ENCODE measurements at regions not wholly inside any gene's neighbourhood (a gene's known extent, or its start where the extent isn't known, plus 50 kb on each side); places are given as distances from the start of the nearest gene placed in this dataset.

DNA sequence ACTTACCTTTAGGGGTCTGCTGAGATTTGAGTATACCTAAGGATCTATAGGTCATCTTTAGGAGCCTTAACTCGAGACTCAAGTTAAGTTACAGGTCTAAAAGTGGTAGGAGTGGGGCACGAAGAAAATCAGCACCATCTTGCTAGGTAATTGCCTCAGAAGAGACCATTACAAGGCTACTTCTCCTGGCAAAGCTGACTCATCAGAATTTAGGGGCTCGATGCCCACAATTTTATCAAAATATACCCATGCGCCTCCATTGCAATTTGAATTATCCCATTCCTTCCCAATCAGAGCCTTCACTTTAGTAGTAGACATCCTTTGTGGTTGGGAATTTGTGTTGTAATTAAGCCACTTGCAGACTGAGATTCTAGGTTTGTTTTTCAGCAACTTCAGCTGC, 1994.3 kb downstream of the MRPL39 start:
- no peaks in the 10 kb centered on the region for H4K20me1 ChIP-seq (ENCODE audit: insufficient read depth, low read length, poor library complexity, severe bottlenecking)
- TF ChIP-seq, protein P1, sequence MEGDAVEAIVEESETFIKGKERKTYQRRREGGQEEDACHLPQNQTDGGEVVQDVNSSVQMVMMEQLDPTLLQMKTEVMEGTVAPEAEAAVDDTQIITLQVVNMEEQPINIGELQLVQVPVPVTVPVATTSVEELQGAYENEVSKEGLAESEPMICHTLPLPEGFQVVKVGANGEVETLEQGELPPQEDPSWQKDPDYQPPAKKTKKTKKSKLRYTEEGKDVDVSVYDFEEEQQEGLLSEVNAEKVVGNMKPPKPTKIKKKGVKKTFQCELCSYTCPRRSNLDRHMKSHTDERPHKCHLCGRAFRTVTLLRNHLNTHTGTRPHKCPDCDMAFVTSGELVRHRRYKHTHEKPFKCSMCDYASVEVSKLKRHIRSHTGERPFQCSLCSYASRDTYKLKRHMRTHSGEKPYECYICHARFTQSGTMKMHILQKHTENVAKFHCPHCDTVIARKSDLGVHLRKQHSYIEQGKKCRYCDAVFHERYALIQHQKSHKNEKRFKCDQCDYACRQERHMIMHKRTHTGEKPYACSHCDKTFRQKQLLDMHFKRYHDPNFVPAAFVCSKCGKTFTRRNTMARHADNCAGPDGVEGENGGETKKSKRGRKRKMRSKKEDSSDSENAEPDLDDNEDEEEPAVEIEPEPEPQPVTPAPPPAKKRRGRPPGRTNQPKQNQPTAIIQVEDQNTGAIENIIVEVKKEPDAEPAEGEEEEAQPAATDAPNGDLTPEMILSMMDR (conservative IDR thresholded peaks at IDR 0.05; ENCODE audit: low read length): no peak
- no peak for TF ChIP-seq EZH2phosphoT487 (IDR thresholded peaks at IDR 0.05; ENCODE audit: borderline replicate concordance)
- no peak overlapping the region for H3K9ac ChIP-seq (ENCODE audit: low read depth, low read length, poor library complexity, severe bottlenecking)
- no peak overlapping the region for H3K4me2 ChIP-seq (ENCODE audit: low read depth, low read length, poor library complexity, severe bottlenecking)
- no peaks in the 10 kb centered on the region for H3F3A ChIP-seq (ENCODE audit: low read depth)
- no peaks in the 10 kb centered on the region for H3K9me2 ChIP-seq (replicated peaks; ENCODE audit: low read depth, low read length)
- H3K9me3 ChIP-seq (ENCODE audit: insufficient read depth, low read depth, low read length): no peaks in the 10 kb centered on the region
- H2AFZ ChIP-seq (ENCODE audit: low read length): no peak overlapping the region
- no peaks in the 10 kb centered on the region for H3K27me3 ChIP-seq (ENCODE audit: insufficient read depth, low read length, poor library complexity, severe bottlenecking)
- no peaks in the 10 kb centered on the region for H3K36me3 ChIP-seq (ENCODE audit: insufficient read depth, low read length)
- H3K4me3 ChIP-seq (ENCODE audit: low read length, poor library complexity, severe bottlenecking): no peak overlapping the region
- H3K4me1 ChIP-seq (ENCODE audit: insufficient read depth, low read length, poor library complexity, severe bottlenecking): no peaks in the 10 kb centered on the region
- no peaks in the 10 kb centered on the region for H3K79me2 ChIP-seq (ENCODE audit: insufficient read depth, low read length)

DNA sequence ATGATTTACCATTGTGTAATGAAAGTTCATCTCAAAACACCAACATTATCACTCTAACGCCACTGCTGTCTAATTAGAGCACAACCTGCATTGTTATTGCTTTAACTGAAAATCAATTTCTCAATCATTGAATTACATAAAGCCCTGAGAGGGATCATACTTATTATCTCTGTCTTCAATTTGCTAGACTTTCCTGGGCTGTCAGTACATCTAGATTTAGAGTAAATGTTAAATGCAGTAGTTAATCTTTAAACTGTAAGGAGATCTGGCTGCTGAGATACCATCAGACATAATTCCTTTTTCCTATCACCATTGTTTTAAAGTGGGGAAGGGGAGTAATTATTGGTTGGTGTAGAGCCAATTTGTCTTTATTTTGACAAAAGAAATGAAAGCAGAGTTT, 1995.1 kb downstream of the MRPL39 start:
- Histone ChIP-seq H3K4me3 (ENCODE audit: low read length, poor library complexity, severe bottlenecking) (no peak overlapping the region), H3K4me2 (ENCODE audit: low read depth, low read length, poor library complexity, severe bottlenecking) (no peak overlapping the region), H3F3A (ENCODE audit: low read depth) (no peaks in the 10 kb centered on the region), H3K9me3 (ENCODE audit: insufficient read depth, low read depth, low read length) (no peaks in the 10 kb centered on the region), H3K36me3 (ENCODE audit: insufficient read depth, low read length) (no peaks in the 10 kb centered on the region), H4K20me1 (ENCODE audit: insufficient read depth, low read length, poor library complexity, severe bottlenecking) (no peaks in the 10 kb centered on the region), H3K79me2 (ENCODE audit: insufficient read depth, low read length) (no peaks in the 10 kb centered on the region), H2AFZ (ENCODE audit: low read length) (no peak overlapping the region), H3K27me3 (ENCODE audit: insufficient read depth, low read length, poor library complexity, severe bottlenecking) (no peaks in the 10 kb centered on the region), H3K9ac (ENCODE audit: low read depth, low read length, poor library complexity, severe bottlenecking) (no peak overlapping the region), H3K9me2 (replicated peaks; ENCODE audit: low read depth, low read length) (no peaks in the 10 kb centered on the region), H3K4me1 (ENCODE audit: insufficient read depth, low read length, poor library complexity, severe bottlenecking) (no peaks in the 10 kb centered on the region)
- TF ChIP-seq, protein P1 (conservative IDR thresholded peaks at IDR 0.05; ENCODE audit: low read length): no peak
- TF ChIP-seq EZH2phosphoT487 (IDR thresholded peaks at IDR 0.05; ENCODE audit: borderline replicate concordance): no peak

DNA sequence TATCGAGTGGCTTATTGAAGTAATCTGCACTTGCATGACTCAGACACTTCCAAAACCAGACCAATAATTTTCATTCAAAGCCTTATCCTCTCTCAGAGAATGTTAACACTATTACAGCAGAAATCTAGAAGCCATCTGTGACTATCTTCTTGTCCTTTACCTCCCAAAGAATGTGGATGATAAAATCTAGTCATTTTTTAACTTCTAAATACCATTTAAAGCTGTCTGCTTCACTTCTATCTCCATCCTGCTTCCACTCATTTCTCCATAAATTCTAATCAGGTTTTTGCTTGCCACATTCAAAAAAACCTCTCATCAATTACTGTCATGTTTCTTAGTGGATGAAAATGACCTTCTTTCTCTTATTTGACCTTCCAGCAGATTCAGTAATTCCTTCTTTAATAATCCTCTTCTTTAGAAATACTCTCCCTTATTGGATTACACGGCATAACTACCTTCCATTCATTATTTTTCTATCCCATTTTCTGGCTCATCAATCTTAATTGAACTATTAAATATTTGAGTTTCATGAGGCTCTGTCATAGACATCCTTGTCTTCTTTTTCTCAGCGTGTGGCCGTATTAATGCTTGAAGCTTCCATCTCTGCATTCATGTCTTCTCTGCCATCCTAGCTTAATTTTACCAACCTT, 1999.4 kb downstream of the MRPL39 start:
- Histone ChIP-seq H4K20me1 (ENCODE audit: insufficient read depth, low read length, poor library complexity, severe bottlenecking) (no peaks in the 10 kb centered on the region), H3K36me3 (ENCODE audit: insufficient read depth, low read length) (no peaks in the 10 kb centered on the region), H3K27me3 (ENCODE audit: insufficient read depth, low read length, poor library complexity, severe bottlenecking) (no peaks in the 10 kb centered on the region), H2AFZ (ENCODE audit: low read length) (no peak overlapping the region), H3K79me2 (ENCODE audit: insufficient read depth, low read length) (no peaks in the 10 kb centered on the region), H3K9me2 (replicated peaks; ENCODE audit: low read depth, low read length) (no peaks in the 10 kb centered on the region), H3K4me3 (ENCODE audit: low read length, poor library complexity, severe bottlenecking) (no peak overlapping the region), H3F3A (ENCODE audit: low read depth) (no peaks in the 10 kb centered on the region), H3K9ac (ENCODE audit: low read depth, low read length, poor library complexity, severe bottlenecking) (no peak overlapping the region), H3K9me3 (ENCODE audit: insufficient read depth, low read depth, low read length) (no peaks in the 10 kb centered on the region), H3K4me2 (ENCODE audit: low read depth, low read length, poor library complexity, severe bottlenecking) (no peak overlapping the region), H3K4me1 (ENCODE audit: insufficient read depth, low read length, poor library complexity, severe bottlenecking) (no peaks in the 10 kb centered on the region)
- TF ChIP-seq, protein P1 (conservative IDR thresholded peaks at IDR 0.05; ENCODE audit: low read length): no peak
- no peak for TF ChIP-seq EZH2phosphoT487 (IDR thresholded peaks at IDR 0.05; ENCODE audit: borderline replicate concordance)

Data from Loucy (cell line).